GM19438 (cell line): ENCODE measurements at regions not wholly inside any gene's neighbourhood (a gene's known extent, or its start where the extent isn't known, plus 50 kb on each side); places are given as distances from the start of the nearest gene placed in this dataset.

Experiments used
- ATAC-seq: cut with Tn5 transposase; IDR thresholded peaks from one replicate; pipeline ENCODE4 v1.9.1; 2021; ENCODE audit warnings: low read depth; ENCODE audit not compliant: unreplicated experiment

GRCh38 chr14:22026527-22026926 lies 352.9 kb upstream of the OR4E1 start:
- ATAC-seq = no peak

DNA sequence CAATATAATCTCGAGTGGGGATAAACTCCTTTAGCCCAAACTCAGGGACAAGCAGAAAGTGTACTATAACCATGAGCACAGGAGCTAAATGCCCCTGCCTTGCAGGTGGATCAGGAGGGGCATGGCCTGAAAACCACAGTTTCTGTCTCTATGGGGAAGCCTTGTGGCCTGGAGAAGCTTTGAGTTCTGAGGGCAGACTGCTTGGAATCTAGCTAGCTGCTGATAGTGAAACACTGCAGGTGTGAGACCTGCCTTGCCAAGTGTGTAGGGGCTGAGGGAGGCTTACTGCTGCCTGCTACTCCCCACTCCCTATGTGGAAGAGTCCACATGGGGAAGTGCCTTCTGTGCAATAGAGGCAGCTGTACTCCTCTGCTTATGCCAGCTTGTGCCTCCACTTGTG lies 352.3 kb upstream of the OR4E1 start:
- ATAC-seq = no peak

DNA sequence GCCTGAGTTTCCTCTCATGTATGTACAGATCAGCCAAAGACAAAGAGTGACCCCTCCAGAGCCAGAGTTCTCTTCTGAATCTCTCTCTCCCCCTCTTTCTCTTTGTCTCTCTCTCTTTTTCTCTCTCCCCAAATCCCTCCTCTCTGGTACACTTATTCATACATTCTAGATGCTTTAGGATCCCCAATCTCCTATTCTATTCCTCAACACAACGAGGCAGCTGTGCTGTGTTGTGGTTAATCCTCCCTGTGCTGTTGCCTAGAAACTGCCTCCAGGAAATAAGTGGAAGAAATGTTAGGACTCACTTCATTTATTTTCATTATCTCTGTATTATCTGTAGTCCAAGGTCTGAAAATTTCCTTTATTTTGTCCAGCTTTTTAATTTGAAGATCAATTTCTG lies 350.5 kb upstream of the OR4E1 start:
- ATAC-seq = no peak

- no peak for ATAC-seq
Observed at GRCh38 chr14:22018890-22019289, 345.3 kb upstream of the OR4E1 start.

- no peak for ATAC-seq
Observed at GRCh38 chr14:22012452-22012851, 338.8 kb upstream of the OR4E1 start.

GRCh38 chr14:22011253-22011642 lies 337.6 kb upstream of the OR4E1 start:
- no peak for ATAC-seq

DNA sequence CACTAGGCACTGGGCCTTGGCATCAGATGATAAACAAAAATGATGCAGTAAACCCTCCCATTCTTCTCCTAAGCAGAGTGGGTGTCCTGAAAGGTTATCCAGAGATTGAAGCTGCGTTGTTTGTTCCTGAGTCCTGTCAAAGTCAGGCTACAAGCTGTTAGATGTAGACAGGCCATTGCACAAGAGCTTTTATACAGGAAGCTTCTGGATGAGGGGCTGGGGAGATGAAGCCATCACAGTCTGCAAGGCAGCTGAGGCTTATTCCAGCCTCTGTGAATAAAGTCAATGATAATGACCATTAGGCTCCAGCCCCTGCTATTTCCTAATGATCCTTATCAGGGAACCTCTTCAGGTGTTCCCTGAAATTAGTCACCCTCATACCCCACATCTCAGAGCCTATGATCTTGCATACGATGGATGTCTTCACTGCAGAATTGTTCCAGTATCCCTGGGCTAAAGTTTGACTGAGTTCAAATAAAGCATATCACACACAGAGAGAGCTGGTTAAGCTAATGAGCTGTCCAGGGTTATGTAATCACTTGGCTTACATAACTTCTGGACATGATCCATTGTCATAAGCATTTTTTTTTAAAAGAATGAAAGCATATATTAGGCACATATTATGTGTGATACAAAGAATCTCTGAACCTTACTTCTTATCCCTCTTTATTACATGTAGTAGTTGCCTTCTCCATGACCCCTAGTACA lies 337.1 kb upstream of the OR4E1 start:
- no peak for ATAC-seq

DNA sequence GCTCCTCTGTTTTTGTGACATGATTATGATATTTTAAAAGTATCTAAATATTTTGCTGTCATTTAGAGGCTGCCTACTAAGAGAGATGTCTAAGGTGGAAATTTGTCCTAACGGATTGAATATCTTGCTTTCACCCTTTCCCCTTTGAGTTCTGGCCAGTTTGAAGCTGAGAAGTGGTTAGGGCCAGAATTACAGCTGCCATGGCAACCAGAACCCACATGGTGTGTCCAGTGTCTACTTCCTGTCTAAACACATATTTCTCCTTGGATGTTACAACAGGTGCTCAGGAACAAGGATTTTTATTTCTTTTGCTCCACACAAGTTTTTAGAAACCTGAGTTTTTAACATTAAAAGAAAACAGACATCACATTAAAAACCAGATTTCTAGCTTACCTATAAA lies 335.1 kb upstream of the OR4E1 start:
- ATAC-seq = no peak

DNA sequence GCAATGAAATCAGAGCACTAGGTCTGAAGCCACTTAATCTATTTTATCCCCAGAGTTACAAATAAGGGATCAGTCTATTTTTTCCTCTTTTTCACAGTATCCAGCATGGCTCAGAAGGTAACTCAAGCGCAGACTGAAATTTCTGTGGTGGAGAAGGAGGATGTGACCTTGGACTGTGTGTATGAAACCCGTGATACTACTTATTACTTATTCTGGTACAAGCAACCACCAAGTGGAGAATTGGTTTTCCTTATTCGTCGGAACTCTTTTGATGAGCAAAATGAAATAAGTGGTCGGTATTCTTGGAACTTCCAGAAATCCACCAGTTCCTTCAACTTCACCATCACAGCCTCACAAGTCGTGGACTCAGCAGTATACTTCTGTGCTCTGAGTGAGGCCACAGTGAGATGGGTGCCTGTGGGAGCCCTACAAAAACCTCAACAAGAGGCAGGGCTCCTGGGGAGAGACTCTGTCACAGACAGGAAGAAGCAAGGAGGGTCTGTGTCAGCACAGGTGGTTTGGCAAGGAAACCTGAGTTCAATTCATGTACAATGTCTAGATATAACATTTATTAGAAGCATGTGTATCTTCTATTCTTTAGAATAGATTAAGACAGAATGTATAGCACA lies 334.3 kb upstream of the OR4E1 start:
- no peak for ATAC-seq

DNA sequence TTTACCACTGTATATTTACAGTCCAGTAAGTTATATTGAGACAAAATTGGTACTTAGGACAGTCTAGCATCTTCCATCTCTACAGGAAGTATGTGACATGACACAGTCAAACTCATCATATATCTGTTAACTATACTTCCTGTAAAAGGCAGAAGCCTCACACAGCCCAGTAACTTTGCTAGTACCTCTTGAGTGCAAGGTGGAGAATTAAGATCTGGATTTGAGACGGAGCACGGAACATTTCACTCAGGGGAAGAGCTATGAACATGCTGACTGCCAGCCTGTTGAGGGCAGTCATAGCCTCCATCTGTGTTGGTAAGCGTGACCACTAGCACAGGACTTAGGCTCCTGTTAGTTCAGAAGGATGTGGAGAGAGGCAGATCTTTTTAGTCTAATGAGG lies 333.7 kb upstream of the OR4E1 start:
- no peak for ATAC-seq

- no peak for ATAC-seq
Observed at GRCh38 chr14:22003461-22003860, 329.8 kb upstream of the OR4E1 start.

DNA sequence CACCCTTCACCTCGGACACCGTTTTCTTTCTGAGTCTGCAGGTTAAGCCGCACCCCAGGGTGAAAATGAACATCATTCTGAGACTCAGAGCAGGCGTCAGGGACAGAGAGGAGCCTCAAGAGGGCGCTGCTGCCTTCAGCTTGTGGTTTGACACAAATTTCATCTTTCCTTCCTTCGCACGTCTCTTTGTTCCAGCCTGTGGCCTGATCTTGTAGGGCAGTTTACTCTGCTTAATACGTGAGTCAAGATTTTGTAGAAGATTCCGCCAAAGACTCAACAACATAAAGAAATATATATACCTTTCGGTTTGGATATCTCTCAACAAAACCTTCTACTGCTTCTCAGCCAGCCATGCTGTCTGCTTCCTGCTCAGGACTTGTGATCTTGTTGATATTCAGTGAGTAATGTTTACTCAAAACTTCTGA lies 329.3 kb upstream of the OR4E1 start:
- no peak for ATAC-seq

GRCh38 chr14:21999402-21999801 lies 325.8 kb upstream of the OR4E1 start:
- no peak for ATAC-seq

GRCh38 chr14:21997300-21997699 lies 323.7 kb upstream of the OR4E1 start:
- ATAC-seq = no peak

- no peak for ATAC-seq
Observed at GRCh38 chr14:21995332-21995731, 321.7 kb upstream of the OR4E1 start.

DNA sequence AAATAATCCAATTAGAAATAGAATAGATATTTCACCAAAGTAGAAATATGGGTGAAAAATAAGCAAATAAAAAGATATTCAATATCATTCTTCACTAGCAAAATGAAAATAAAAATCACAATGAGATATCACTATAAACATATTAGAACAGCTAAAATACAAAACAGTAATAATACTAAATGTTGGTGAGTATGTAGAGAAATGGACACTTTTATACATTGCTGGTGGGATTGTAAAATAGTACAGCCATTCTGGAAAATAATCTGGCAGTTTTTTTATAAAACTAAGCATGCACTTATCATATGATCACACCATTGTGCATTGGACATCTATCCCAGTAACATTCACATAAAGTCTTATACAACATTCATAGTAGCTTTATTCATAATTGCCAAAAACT lies 320.2 kb upstream of the OR4E1 start:
- ATAC-seq = no peak

DNA sequence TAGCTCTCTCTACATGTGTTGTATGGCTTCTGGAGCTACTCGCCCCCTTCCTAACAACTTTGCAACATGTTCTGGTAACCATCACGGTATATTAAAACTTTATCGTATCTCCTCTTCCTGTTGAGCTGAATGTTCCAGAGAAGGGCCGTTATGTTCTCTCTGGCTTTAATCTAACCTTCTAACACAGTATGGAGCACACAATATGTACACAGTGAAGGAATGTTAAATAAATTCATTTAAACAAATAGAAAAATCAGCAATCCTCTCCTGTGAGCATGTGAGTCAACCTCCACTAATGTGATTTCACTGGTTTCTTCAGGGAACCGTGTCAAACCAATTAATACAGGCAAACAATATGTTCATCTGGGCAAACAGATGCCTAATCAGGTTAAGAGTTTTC lies 319.5 kb upstream of the OR4E1 start:
- no peak for ATAC-seq

DNA sequence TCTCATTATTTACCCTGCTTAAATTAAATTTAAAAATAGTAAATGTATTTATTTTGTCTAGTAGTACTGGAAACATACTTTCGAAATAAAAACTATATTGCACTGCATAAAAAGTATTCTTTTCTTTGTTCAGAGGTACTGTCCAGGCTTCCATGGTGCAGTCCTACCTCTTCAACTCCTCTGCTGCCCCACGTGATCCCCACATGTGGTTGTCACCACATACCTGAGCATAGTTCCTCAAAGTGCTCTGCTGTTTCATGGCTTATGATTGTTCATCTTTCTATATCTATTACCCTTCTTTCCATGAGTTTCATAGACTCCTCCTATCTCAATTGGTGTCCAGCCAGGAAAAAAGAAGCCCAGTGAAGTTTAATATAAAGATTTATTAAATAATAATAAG lies 317.5 kb upstream of the OR4E1 start:
- no peak for ATAC-seq

DNA sequence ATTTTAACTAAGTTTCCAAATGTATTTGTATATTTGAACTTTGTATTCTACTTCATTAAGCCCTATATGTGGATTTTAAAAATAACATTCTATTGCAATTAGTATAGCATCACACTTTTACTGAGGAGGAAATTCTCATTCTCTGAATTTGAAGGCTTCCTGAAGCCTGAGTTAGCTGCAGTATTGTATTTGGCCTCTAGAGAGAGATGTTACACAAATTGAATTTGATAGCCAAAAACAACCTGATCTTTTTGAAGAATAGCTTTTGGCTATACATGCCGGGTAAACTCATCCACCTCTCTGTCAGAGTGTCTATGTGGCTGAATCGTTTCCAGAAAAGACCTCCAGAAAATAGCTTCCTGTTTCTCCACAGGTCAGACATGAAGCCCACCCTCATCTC lies 316.5 kb upstream of the OR4E1 start:
- no peak for ATAC-seq

- ATAC-seq = no peak
Observed at GRCh38 chr14:21989090-21989489, 315.5 kb upstream of the OR4E1 start.

DNA sequence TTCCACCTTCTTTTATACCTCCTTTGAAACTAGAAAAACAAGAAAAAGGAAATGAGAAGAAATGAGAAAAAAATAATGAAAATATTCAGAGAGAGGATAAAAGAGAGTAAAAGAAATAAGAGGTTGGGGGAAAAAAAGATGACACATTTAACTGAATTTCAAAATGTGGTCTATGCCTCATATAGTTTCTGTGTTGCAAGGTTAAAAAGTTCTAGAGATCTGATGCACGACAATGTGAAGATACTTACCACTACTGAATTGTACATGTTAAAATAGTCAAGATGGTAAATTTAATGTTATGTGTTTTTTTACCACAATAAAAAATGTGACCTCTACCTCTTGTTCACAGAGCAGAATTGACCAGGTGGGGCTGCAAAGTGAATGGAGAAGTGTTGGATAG lies 314.8 kb upstream of the OR4E1 start:
- ATAC-seq = no peak

DNA sequence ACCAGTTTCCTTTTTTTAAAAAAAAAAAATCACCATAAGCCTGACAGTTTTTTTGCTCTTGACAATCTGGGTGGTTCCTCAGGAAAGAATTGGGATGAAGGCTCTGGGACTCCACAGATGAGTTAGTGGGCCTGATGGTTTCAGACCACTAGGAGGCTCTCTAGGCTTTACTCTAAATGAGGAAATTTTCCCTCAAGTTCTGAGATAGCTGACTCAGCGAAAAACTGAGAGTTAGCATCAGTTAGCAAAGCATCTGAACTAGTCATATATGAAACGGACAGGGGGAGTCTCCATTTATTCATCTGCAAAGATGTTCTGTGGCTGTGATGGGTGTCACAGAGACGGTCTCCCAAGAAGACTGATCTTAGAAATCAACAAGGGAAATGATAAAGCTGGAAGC lies 314.3 kb upstream of the OR4E1 start:
- ATAC-seq = no peak

- no peak for ATAC-seq
Observed at GRCh38 chr14:21985081-21985480, 311.5 kb upstream of the OR4E1 start.
